Renal pelvis (tissue), 1 donor: ENCODE measurements at regions not wholly inside any gene's neighbourhood (a gene's known extent, or its start where the extent isn't known, plus 50 kb on each side); places are given as distances from the start of the nearest gene placed in this dataset.
"Not testable (repeated sequence)": the region's sequence is repeated elsewhere in the genome, so short reads cannot be mapped to it uniquely, and the experiment has no call there.

Experiments used
- DNase-seq: peaks from one replicate; pipeline ENCODE4 v3.0.0-alpha.2; 2013

DNA sequence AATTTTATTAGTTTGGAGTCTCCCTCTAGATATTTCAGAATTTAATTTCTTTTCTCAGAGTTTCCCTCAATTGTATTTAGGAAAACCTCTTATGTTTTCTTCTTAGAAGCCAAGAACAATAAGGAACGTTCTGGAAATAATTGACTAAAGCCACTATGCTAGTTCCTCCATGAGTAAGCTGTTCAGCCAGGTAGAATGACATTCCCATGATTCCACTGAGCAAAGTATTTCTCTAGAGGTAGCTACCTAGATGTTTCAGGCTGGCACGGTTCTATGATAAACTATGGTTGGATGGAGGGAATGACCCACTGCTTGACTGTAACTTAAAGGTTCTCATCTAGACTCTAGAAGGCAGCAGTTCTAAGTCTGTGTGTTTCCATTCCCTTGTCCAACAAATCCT is 62.4 kb downstream of the CLDN17 start:
- DNase-seq = no peak

DNA sequence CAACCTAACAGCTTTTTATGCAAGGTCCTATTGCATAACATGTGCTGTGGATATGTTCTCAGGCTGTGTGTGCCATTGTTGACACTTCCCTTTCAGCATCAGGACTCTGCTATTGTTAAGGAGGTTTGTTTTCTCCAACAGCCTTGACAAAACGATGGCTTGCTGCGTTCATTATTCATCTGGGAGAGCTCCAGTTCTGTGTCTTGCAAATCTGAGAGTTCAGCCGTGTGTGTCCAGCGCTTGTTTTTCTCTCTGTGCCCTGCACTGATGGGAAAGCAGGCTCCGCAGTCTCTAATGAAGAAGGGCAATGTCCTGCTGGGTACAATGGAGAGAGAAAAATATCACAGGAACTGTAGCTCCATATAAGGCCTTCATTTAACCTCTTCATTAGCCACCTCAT is 63.7 kb downstream of the CLDN17 start:
- no peak for DNase-seq

DNA sequence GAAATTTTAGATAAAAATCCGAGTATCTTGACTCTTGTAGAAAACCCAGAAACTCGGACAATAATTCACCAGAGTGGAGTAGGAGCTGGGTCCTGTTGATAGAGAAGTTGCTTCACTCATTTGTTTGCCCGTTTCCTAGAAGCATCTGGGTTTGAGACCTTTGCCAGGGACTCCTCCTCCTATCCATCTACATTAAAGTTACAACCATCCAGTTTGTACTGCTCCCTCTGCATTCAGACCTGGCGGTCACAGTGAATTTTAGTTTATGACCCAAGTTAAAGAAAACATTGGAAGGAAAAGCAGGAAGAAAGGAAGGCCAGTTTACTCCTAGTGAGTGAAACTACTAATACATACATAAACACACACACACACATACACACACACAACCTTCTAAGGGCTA is 64.6 kb downstream of the CLDN17 start:
- DNase-seq = no peak

DNA sequence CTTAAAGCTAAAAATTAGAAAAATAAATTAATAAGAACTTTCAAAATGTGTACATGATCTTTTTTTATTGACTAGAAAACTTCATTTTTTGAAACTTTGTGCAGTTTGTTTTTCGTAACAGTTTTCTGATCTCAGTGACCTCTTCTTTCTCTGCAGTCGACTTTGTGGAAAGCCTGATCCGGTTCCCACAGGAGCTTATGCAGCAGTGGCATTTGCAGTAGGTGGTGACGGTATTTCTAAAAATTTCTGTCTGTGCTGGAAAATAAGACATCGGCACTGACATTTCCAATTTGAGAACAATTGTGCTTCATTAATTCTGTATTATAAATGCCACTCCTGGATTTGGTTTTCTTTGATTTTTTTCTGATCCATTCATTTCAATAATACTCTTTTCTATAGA is 68.8 kb downstream of the CLDN17 start:
- no peak for DNase-seq

DNA sequence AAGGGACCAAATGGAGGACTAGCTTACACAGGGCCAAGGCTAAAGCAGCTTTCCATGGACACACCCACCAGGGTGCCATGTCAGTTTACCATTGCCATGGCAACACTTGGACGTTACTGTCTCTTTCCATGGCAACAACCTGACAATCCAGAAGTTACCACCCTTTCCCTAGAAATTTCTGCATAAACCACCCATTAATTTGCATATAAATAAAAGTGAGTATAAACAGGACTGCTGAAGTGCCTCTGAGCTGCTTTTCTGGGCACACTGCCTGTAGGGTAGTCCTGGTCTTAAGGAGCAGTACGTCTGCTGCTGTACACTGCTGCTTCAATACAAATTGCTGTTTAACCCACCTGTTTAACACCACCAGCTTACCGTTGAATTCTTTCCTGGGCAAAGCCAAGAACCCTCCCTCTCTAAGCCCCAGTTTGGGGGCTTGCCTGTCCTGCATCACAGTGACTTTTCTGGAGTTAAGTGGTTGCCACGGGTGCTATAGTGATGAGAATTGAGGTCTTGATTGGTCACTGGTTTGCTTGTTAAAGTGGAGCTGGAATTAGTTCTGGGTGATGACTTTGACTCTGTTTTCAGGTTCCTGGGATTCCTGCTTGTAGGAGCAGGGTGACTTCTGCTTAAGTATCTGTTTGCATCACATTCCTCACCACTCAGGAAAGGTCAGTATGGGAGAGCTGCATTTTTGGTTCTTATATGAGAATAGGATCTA is 83.2 kb downstream of the CLDN17 start:
- DNase-seq = no peak

DNA sequence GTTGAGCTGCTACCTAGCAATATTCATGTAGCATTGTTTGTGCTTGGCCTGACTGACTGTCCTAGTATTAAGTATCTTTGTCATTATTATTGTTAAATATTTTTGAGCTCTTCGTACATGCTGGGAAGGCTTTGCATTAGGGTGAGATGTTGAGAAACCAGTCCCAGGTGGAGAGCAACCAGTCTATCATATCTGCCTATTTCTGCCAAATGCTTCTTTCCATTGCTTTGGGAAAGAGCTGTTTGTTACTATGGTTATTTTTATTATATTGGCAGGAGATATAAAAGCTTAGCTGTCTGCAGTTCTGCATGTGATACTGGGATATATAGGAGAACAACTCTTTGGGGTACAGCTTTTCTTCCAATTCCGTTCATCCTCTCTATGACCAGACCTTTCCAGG is 85.1 kb downstream of the CLDN17 start:
- DNase-seq = no peak

DNA sequence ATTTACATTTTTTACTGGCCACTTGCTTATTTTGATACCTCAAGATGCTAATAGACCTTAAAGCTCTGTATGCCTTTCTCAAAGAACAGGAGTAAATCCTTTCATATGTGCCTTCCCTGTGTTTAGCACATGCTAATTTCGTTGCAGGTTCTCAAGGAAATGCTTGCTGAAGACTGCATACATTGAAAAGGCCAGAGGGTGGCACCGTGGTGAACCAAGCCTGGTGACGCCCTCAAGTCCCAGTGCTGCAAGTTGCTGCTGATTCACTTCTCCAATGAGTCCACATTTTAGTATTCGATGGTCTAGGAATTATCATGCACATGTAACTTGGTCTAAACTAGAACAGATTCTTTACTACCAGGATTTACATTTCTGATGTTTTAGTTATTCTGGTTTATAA is 94.1 kb downstream of the CLDN17 start:
- DNase-seq = peak; percentile 23

DNA sequence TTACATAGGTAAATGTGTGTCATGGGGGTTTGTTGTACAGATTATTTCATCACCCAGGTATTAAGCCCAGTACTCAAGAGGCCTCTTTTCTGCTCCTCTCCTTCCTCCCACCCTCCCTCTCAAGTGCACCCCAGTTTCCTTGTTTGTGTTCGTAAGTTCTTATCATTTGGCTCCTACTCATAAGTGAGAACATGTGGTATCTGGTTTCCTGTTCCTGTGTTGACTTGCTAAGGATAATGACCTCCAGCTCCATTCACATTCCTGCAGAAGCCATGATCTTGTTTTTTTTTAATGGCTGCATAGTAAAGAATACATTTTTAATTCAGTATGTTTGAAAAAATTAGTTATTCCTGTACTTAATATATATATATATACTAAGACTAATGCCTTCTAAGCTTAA is 107.7 kb downstream of the CLDN17 start:
- no peak for DNase-seq

DNA sequence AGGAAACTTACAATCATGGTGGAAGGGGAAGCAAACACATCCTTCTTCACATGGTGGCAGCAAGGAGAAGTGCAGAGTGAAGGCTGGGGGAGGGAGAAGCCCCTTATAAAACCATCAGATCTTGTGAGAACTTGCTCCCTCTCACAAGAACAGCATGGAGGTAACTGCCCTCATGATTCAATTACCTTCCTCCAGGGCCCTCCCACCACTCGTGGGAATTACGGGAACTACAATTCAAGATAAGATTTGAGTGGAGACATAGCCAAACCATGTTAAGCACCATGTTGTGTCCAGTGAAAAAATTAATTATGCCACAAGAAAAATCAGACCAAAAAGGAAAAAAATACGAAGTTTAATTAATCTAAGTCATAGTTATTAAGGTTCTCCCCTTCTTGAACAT is 109.5 kb downstream of the CLDN17 start:
- DNase-seq = no peak

DNA sequence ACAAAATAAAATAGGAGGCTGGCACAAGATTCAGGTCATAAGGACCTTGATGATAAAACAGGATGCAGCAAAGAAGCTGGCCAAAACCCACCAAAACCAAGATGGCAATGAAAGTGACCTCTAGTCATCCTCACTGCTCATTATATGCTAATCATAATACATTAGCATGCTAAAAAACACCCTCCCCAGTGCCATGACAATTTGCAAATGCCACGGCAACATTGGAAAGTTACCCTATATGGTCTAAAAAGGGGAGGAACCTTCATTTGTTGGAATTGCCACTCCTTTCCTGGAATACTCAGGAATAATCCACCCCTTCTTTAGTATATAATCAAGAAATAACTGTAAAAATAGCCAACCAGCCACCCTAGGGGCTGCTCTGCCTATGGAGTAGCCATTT is 108.8 kb upstream of the GRIK1 start:
- no peak for DNase-seq

DNA sequence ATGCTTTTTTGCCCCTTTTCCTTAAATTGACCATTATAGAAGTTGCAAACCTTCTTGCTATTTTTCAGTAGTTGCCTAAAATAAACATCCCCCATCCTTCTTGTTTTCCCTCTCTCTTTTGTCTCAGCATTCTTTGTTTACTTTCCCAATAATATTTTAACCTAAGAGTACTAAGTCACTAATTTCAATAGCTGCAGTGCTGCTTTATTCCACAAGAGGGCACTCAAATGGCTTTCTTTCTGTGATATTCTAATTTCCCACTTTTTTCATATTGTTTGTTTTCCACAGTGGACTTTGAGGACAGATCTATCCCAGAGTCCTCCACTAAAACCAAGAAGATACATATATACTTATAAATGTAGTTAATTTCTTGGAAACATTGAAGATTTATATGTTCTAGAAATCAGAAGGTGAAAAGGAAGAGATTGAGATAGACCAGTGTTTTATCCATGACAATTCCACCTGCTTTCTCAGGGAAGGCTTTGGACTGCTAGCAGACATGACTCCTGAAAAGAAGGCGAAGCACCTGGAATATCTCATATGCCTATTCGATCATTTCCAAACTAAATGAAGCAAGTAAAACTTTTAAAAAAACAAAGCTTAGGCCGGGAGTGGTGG is 104.8 kb upstream of the GRIK1 start:
- peak; percentile 16 for DNase-seq

DNA sequence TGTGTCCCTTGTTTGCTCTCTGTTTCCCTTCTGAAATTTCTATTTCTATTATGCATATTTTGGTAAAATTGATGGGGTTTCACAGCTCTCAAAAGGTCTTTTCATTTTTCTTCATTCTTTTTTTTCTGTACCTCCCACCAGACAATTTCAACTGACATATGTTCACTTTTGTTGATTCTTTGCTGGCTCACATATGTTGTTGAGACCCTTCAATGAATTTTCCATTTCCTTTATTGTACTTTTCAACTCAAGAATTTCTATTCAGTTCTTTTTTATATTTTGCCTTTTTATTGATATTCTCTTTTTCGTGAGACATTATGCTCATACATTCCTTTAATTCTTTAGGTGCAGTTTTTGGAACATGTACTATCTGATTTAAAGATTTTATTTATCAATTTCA is 102.6 kb upstream of the GRIK1 start:
- no peak for DNase-seq

DNA sequence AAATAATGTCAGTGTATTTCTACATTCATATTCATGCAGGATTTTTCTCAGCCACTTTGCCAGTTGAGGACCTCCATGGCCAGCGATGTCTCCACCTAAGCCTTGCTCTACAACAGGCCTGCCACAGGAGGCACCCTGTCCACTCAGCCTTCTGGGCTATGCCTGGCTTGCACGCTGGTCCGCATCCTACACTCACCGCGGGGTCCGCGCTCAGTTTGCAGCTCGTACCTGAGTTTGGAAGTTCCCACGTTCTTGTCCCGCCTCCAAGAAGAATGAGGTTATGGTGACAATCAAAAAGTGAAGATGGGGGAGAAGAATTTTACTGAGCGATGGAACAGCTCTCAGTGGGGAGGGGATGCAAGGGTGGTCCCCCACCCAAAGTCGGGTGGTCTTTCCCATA is 93.6 kb upstream of the GRIK1 start:
- DNase-seq = no peak

DNA sequence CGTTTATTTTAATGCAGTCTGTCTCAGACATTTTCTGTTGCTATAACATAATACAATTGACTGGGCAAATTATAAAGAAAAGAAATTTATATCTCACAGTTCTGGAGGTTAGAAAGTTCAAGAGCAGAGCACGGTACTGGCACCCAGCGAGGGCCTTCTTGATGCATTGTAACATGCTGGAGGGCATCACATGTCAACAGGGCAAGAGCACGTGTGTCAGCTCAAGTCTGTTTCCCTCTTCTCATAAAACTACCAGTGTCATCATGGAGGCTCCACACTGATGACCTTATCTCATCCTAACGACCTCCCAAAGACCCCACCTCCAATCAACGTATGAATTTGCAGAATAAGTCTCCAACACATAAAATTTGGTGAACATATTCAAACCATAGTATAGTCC is 90.6 kb upstream of the GRIK1 start:
- no peak for DNase-seq

DNA sequence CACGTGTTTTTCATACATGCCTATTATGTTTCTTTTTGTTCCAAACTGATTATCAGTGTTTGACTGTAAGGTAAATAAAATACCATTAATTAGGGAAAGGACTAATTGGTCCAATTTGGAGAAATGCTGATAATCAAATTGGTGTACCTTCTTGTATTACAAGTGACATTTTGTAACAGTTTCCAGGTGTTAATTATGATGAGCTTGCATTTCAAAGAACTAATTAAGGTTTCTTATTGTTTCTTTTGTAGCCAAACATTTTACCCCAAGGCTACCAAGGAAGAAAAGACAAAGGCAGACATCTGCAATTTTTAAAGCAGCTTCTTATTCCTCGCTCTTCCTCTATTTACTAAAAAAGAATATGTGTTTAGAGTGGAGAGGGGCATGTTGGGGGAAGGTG is 88.7 kb upstream of the GRIK1 start:
- DNase-seq = no peak

DNA sequence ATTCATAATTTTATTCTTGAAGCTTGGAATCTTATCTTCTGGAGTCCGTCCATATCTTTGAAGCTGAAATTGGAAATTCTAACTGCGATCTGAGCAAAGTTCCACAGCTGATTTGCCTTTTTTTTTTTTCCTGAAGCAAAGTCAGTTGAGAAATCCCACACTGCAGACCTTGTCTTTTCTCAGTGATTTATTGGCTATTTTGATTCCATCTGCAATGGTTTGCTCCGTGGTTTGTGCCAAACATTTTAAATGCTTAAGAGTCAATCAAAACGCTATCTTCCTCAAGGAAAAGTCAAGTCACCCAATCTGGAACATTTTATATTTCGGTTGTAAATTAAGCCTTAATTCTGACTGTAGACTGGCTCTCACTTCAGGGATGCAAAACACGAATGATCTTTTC is 88.2 kb upstream of the GRIK1 start:
- no peak for DNase-seq

DNA sequence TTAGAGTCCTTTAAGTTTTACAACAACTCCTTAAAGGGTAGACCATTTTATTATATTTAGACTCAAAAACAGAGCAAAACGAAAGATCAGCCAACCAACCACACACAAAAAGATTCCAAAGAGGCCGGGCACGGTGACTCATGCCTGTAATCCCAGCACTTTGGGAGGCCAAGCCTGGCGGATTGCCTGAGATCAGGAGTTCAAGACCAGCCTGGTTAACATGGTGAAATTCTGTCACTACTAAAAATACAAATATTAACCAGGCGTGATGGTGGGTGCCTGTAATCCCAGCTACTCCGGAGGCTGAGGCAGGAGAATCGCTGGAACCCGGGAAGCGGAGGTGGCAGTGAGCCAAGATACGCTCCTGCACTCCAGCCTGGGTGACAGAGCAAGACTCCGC is 83.3 kb upstream of the GRIK1 start:
- not testable (repeated sequence) for DNase-seq

DNA sequence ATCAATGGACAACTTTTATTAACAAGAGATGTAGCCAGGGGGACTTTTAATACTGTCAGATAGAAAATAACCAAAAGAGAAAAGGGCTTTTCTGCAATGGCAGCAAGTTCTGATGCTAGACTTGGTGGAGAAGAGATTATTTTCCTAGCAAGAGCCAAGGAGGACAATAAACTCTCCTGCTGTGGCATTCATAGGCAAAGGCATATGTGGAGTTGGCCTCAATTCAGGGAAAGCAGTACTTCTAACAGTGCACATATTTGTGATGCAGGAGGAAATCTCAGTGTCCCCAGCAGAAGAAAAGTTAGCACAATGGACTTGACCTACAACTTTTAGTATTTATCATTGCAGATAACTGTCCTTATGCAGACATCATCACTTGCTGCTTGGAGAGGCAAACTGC is 75.1 kb upstream of the GRIK1 start:
- DNase-seq = no peak

DNA sequence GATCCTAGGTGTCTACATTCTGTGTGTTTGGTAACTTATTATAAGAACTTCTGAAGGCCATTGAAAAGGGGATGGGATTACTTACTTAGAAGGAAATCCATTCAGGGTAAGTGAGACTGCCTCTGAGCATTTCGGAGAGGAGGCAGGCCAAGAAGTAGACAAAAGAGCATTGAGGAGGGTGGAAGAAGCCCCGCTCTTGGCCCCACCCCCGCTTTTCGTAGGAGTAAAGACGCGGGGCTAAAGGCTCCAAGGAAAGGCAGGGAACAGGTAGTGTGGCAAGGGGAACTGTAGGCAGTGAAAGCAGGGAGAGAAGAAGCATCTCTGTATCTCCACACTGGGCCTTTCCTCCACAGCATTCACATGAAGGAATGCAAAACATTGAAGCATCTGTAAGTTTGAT is 51.8 kb upstream of the GRIK1 start:
- DNase-seq = no peak

DNA sequence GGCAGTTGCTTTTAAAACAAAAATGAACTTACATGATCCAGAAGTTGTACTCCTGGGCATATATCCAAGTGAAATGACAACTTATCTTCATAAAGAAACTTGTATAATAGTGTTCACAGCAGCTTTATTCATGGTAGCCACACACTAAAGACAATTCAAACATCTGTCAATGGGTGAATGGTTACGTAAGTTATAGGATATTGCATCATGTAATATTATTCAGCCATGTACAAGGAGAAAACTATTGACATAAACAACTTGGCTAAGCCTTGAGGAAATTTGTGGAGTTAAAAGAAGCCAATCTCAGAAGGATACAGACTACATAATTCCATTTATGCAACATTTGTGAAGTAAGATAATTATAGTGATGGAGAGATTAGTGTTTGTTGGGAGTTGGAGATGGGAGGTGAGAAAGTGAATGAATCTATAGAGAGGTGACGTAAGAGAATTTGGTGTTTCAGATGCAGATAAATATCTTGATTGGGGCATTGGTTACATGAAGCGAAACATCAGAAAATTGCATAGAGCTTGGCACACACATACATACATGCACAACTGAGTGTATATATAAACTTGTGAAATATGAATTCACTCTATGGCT is 49.9 kb upstream of the GRIK1 start:
- no peak for DNase-seq
